Heart left ventricle (tissue), 16 donors: ENCODE measurements at regions not wholly inside any gene's neighbourhood (a gene's known extent, or its start where the extent isn't known, plus 50 kb on each side); places are given as distances from the start of the nearest gene placed in this dataset.

Experiments
- ATAC-seq, 4 donors: fragments of 200-7000 bp; cut with Tn5 transposase; one replicate each; pipeline ENCODE4 v1.9.1; 2020 to 2022; ENCODE audit warnings: moderate library complexity in 4 of 4, mild to moderate bottlenecking in 3 of 4, moderate number of reproducible peaks in 1 of 4
- DNase-seq, 5 donors: peaks; one replicate each; pipeline ENCODE4 v3.0.0-alpha.2; 2020
- H3K27ac ChIP-seq, 12 donors: fragments of 200-600 bp; sonication (generic) in 4 of 12; one replicate each; pipeline versions ENCODE4 v1.5.0 to v1.8.0; 2016 to 2022; ENCODE audit warnings: mild to moderate bottlenecking in 2 of 12
- H3K27me3 ChIP-seq, 9 donors: fragments of 200-600 bp; sonication (generic) in 2 of 9; one replicate each; pipeline versions ENCODE4 v1.5.1 to v1.8.0; 2016 to 2022; ENCODE audit warnings: mild to moderate bottlenecking in 3 of 9
- H3K36me3 ChIP-seq, 9 donors: fragments of 200-600 bp; sonication (generic) in 2 of 9; one replicate each; pipeline versions ENCODE4 v1.5.0 to v1.8.0; 2018 to 2022; ENCODE audit warnings: mild to moderate bottlenecking in 2 of 9
- H3K4me1 ChIP-seq, 12 donors: fragments of 200-600 bp; sonication (generic) in 4 of 12; one replicate each; pipeline versions ENCODE4 v1.5.0 to v1.8.0; 2016 to 2022; ENCODE audit warnings: mild to moderate bottlenecking in 3 of 12
- H3K4me3 ChIP-seq, 12 donors: fragments of 200-600 bp; sonication (generic) in 4 of 12; one replicate each; pipeline versions ENCODE4 v1.5.0 to v1.8.0; 2017 to 2022; ENCODE audit warnings: mild to moderate bottlenecking in 9 of 12, moderate library complexity in 4 of 12
- H3K9me3 ChIP-seq, 12 donors: fragments of 200-600 bp; sonication (generic) in 4 of 12; one replicate each; pipeline versions ENCODE4 v1.5.0 to v1.8.0; 2016 to 2022; ENCODE audit warnings: mild to moderate bottlenecking in 1 of 12
- POLR2A ChIP-seq, 2 donors: fragments of 450-650 bp; IDR thresholded peaks; one replicate each; pipeline ENCODE4 v1.6.1; 2017; ENCODE audit warnings: antibody characterized with exemption in 2 of 2, mild to moderate bottlenecking in 2 of 2, moderate library complexity in 2 of 2
- WGBS, 4 donors: extraction: QIAGEN DNeasy Blood & Tissue Kit in 2 of 4; methylation state at CpG; one replicate each; pipeline versions ENCODE4 v1.1.5 to v1.1.7; 2013 to 2018; 5-methylcytosine and 5-hydroxymethylcytosine counted together
- intact Hi-C, 10 donors: fragments of 100-400 bp; cut with DNase I; formaldehyde crosslinking; loops; one replicate each; pipeline versions ENCODE4 v1.11.1 to v1.14.2; 2022
- TF ChIP-seq, protein P1 (sequence below), 12 donors: fragments of 200-600 bp; sonication (generic) in 4 of 12; IDR thresholded peaks; one replicate each; pipeline versions ENCODE4 v1.5.0 to v1.8.0; 2018 to 2022; ENCODE audit warnings: antibody characterized with exemption in 12 of 12, mild to moderate bottlenecking in 5 of 12
- donor health status: ischemic (EF 13 %, LVEDD 7.1; RV severe dilation, severe dysfunction).
- donor health status: healthy with polysubstance abuse.
- donor health status: DM: no; HTN: yes; CAD: no.
- donor health status: DM: no; HTN: no; CAD: no.
- donor health status: ischemic (EF 25% LVEDD 6.9; RV normal size, moderate dysfunction).
- donor health status: ischemic (EF 25% LVEDD 5.7; RV mildly dilated, moderate dysfunction).
- donor health status: healthy.
- donor health status: DM: yes; HTN: yes; CAD: no.
- donor health status: ischemic (EF 35%, LVEDD 5.7; RV mildly dilated, moderate dysfunction).
- donor health status: nonischemic (EF 11% LVEDD 7.7; RV severe dilation, severe dysfunction).
- donor health status: DM: yes; HTN: yes; CAD: no.
- donor health status: PGD.
- donor health status: ischemic (EF 29% LVEDD 5.4; RV normal size, mild dysfunction).
- donor health status: nonischemic (EF 23%, LVEDD 6.1; RV moderate dilation, normal function).

DNA sequence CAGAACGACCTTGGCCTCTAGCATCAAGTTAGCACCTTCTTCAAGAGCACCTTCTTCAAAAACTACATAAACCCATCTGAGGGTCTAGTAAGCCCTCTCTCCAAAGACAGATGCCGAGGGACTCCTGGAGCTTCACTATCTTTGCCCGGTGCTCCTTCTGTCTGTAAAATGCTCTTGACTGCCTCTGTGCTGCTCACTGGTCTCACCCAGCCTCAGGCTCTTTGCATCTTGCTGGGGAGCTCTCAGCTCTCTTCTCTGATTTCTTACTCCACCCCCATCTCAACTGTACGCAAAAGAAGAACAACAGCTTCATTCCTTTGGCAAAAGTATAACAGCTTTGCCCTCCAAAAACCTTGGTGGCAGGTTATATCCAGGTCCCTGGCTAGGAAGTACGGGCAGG lies 404.2 kb downstream of the KLF12 start:
- no peak for TF ChIP-seq POLR2A (IDR thresholded peaks at IDR 0.05)
- TF ChIP-seq, protein P1, sequence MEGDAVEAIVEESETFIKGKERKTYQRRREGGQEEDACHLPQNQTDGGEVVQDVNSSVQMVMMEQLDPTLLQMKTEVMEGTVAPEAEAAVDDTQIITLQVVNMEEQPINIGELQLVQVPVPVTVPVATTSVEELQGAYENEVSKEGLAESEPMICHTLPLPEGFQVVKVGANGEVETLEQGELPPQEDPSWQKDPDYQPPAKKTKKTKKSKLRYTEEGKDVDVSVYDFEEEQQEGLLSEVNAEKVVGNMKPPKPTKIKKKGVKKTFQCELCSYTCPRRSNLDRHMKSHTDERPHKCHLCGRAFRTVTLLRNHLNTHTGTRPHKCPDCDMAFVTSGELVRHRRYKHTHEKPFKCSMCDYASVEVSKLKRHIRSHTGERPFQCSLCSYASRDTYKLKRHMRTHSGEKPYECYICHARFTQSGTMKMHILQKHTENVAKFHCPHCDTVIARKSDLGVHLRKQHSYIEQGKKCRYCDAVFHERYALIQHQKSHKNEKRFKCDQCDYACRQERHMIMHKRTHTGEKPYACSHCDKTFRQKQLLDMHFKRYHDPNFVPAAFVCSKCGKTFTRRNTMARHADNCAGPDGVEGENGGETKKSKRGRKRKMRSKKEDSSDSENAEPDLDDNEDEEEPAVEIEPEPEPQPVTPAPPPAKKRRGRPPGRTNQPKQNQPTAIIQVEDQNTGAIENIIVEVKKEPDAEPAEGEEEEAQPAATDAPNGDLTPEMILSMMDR (IDR thresholded peaks at IDR 0.05), result no peak
- Histone ChIP-seq H3K27me3 (no peaks in the 10 kb centered on the region), H3K9me3 (no peaks in the 10 kb centered on the region), H3K4me1 (no peaks in the 10 kb centered on the region), H3K36me3 (peaks cover 0 to 3% (median 0%) of the 10 kb centered on the region in 9 donors), H3K27ac (no peak overlapping the region), H3K4me3 (no peak overlapping the region)
- ATAC-seq (no peak), DNase-seq (no peak)
- WGBS, 4 donors, result 90 to 93% (median 91%) methylated on average over 5 of the region's 5 CpGs
- intact Hi-C loops, result no loop called here

DNA sequence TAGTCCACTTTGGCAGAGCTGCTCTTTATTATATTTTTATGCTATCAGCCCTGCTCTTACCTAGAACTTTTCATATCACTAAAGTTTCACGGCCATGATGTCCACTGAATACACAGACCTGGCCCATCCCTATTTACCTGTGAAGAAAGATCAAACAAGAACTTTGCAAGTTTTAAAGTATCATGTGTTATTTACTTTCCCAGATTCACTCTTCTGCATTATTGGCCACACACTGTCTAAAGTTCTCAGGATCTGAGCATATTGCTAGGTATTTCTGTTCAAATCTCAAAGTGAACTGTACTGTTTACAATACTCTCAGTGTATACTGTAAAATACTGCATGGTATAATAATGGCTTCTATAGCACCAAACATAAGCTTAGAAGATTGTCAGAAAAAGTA lies 405.2 kb downstream of the KLF12 start:
- H3K9me3 ChIP-seq, result no peaks in the 10 kb centered on the region
- TF ChIP-seq, protein P1 (IDR thresholded peaks at IDR 0.05), result no peak
- no peak for TF ChIP-seq POLR2A (IDR thresholded peaks at IDR 0.05)
- H3K4me1 ChIP-seq, result no peaks in the 10 kb centered on the region
- no peaks in the 10 kb centered on the region for H3K36me3 ChIP-seq
- ATAC-seq (no peak), DNase-seq (no peak)
- no peaks in the 10 kb centered on the region for H3K27me3 ChIP-seq
- intact Hi-C loops, result no loop called here
- no peak overlapping the region for H3K27ac ChIP-seq
- WGBS, 4 donors, result 90 to 100% (median 93%) methylated on average over 1 of the region's 1 CpG
- no peak overlapping the region for H3K4me3 ChIP-seq

DNA sequence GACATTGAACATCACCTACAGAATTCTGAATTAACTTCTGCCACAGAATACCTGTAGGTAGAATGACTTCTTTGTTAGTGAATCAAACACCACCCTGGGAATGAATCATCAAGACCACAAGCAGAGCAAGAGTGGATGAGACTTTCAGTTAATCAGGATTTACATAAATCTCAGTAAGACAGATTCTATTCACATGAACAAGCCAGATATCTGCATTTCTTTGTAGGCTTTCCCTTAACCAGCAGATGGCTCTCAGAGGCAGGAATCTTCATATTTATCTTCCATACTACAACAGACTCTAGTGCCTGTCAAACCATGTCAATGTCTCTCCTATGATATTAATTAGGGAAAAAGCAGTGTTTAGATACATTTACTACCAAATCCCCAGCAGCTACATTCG lies 412.1 kb downstream of the KLF12 start:
- no peaks in the 10 kb centered on the region for H3K27me3 ChIP-seq
- peaks cover 0 to 13% (median 8%) of the 10 kb centered on the region in 12 donors for H3K4me1 ChIP-seq
- H3K4me3 ChIP-seq, result no peak overlapping the region
- WGBS, 4 donors, result 67 to 81% (median 73%) methylated on average over 1 of the region's 1 CpG
- intact Hi-C loops, result no loop called here
- H3K36me3 ChIP-seq, result peaks cover 0 to 5% (median 0%) of the 10 kb centered on the region in 9 donors
- H3K9me3 ChIP-seq, result no peaks in the 10 kb centered on the region
- no peak for ATAC-seq
- TF ChIP-seq, protein P1 (IDR thresholded peaks at IDR 0.05), result peak in 4 of 12 donors; percentile 10 to 29 (median 12)
- no peak for TF ChIP-seq POLR2A (IDR thresholded peaks at IDR 0.05)
- DNase-seq, result no peak
- H3K27ac ChIP-seq, result no peak overlapping the region

DNA sequence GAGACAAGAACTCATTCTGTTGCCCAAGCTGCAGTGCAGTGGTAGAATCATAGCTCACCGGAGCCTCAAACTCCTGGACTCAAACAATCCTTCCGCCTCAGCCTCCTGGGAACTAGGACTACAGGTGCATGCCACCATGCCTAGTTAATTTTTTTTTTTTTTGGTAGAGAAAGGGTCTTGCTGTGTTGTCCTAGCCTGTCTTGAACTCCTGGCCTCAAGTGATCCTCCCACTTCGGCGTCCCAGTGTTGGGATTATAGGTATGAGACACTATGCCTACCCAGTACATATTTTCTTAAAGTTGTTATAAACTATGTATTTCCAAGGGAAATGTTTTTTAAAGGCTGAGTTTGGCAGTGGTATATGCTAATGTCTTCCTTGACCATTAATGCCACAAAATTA lies 412.6 kb downstream of the KLF12 start:
- Histone ChIP-seq H3K27me3 (no peaks in the 10 kb centered on the region), H3K4me1 (peaks cover 0 to 14% (median 8%) of the 10 kb centered on the region in 12 donors), H3K27ac (no peak overlapping the region), H3K36me3 (peaks cover 0 to 5% (median 0%) of the 10 kb centered on the region in 9 donors), H3K9me3 (no peaks in the 10 kb centered on the region), H3K4me3 (no peak overlapping the region)
- DNase-seq, result no peak
- TF ChIP-seq, protein P1 (IDR thresholded peaks at IDR 0.05), result no peak
- TF ChIP-seq POLR2A (IDR thresholded peaks at IDR 0.05), result no peak
- ATAC-seq, result no peak
- WGBS, 4 donors, result 94 to 100% (median 98%) methylated on average over 4 of the region's 4 CpGs
- intact Hi-C loops, result no loop called here
